DMS 273 treated with DMSO at 0.1 percent for 48 hours (cell line): ENCODE measurements at regions not wholly inside any gene's neighbourhood (a gene's known extent, or its start where the extent isn't known, plus 50 kb on each side); places are given as distances from the start of the nearest gene placed in this dataset.

Source experiments
- DNase-seq: peaks from one replicate; lab custom pipeline; 2025; lab: John Stamatoyannopoulos, UW

GRCh38 chr16:86382067-86382773 is 128.1 kb upstream of the FOXF1 start:
- no peak for DNase-seq

- no peak for DNase-seq
Observed at GRCh38 chr16:86382774-86383407, 127.4 kb upstream of the FOXF1 start.

GRCh38 chr16:86383488-86384262 is 126.7 kb upstream of the FOXF1 start:
- DNase-seq = no peak

- no peak for DNase-seq
Observed at GRCh38 chr16:86384263-86384649, 126.1 kb upstream of the FOXF1 start.

GRCh38 chr16:86384980-86385379 is 125.3 kb upstream of the FOXF1 start:
- DNase-seq = no peak

- no peak for DNase-seq
Observed at GRCh38 chr16:86387468-86388440, 122.6 kb upstream of the FOXF1 start.

GRCh38 chr16:86388976-86389375 is 121.4 kb upstream of the FOXF1 start:
- no peak for DNase-seq

GRCh38 chr16:86389566-86390328 is 120.6 kb upstream of the FOXF1 start:
- DNase-seq = no peak

GRCh38 chr16:86390335-86390734 is 120.0 kb upstream of the FOXF1 start:
- DNase-seq = no peak

- DNase-seq = no peak
Observed at GRCh38 chr16:86391486-86391885, 118.8 kb upstream of the FOXF1 start.

GRCh38 chr16:86391984-86392383 is 118.3 kb upstream of the FOXF1 start:
- no peak for DNase-seq

GRCh38 chr16:86392436-86393152 is 117.7 kb upstream of the FOXF1 start:
- DNase-seq = no peak

GRCh38 chr16:86393907-86394626 is 116.3 kb upstream of the FOXF1 start:
- DNase-seq = no peak

- DNase-seq = no peak
Observed at GRCh38 chr16:86395477-86395876, 114.8 kb upstream of the FOXF1 start.

- DNase-seq = no peak
Observed at GRCh38 chr16:86396422-86396821, 113.9 kb upstream of the FOXF1 start.

- no peak for DNase-seq
Observed at GRCh38 chr16:86396901-86397311, 113.4 kb upstream of the FOXF1 start.

- no peak for DNase-seq
Observed at GRCh38 chr16:86398201-86398600, 112.1 kb upstream of the FOXF1 start.

- no peak for DNase-seq
Observed at GRCh38 chr16:86398622-86399021, 111.7 kb upstream of the FOXF1 start.

GRCh38 chr16:86401126-86401525 is 109.2 kb upstream of the FOXF1 start:
- DNase-seq = no peak

- DNase-seq = no peak
Observed at GRCh38 chr16:86403085-86403484, 107.2 kb upstream of the FOXF1 start.
